ENCODE measurements at regions not wholly inside any gene's neighbourhood (a gene's known extent, or its start where the extent isn't known, plus 50 kb on each side); places are given as distances from the start of the nearest gene placed in this dataset.

DNA sequence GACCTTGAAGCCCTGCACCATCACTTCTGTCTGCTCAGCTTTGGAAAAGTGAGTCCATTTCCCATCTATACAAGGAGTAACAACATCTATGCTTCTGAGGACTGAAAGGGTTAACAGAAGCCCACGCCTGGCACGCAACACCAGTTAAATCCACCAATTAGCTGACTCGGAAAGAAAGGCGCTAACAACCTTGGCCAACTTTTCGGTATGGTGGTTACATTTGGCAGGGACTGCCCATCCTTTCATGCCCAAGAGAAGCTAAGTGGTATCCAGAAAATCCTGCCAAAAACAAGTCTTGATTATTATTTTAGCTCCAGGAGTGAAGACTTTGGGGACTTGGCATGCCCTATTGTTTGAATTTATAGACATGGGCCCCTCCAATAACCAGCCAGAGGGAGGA is 202.3 kb upstream of the RPL38 start:
- no peaks in the 10 kb centered on the region for H3K4me1 ChIP-seq (ENCODE audit: control insufficient read depth, insufficient read depth, low read depth, low read length)
- H3K9me3 ChIP-seq (ENCODE audit: control insufficient read depth, low read length): no peaks in the 10 kb centered on the region
- no peaks in the 10 kb centered on the region for H3K79me1 ChIP-seq (replicated peaks; ENCODE audit: low read length, poor library complexity, severe bottlenecking)
- no peak for DNase-seq
- peaks cover 0 to 78% of the 10 kb centered on the region in 2 experiments for H3K27me3 ChIP-seq (ENCODE audit: control insufficient read depth in 1 of 2, insufficient read depth in 1 of 2, low read length in 2 of 2)
- no peak overlapping the region for H3K4me3 ChIP-seq (ENCODE audit: insufficient read depth in 1 of 2, low read depth in 1 of 2, low read length in 2 of 2)
- H3K36me3 ChIP-seq (ENCODE audit: control insufficient read depth in 1 of 2, insufficient read depth in 2 of 2, low read depth in 1 of 2, low read length in 2 of 2): no peaks in the 10 kb centered on the region
- H3K27ac ChIP-seq (ENCODE audit: low read length, poor library complexity, severe bottlenecking): no peak overlapping the region
- no peak overlapping the region for H2BK120ac ChIP-seq (ENCODE audit: low read depth, low read length)
- no peak overlapping the region for H3K14ac ChIP-seq (ENCODE audit: low read length in 2 of 2)
- no peak overlapping the region for H2BK12ac ChIP-seq (ENCODE audit: low read length in 2 of 2)
- H2BK5ac ChIP-seq (ENCODE audit: low read depth, low read length, poor library complexity, severe bottlenecking): no peak overlapping the region
- H3K4ac ChIP-seq (ENCODE audit: low read depth in 1 of 2, low read length in 2 of 2): no peak overlapping the region
- WGBS: 84% methylated on average over 5 of the region's 5 CpGs
- H3K4me2 ChIP-seq (ENCODE audit: low read length, poor library complexity, severe bottlenecking): no peak overlapping the region
- H3K18ac ChIP-seq (ENCODE audit: low read depth in 1 of 2, low read length in 2 of 2): no peak overlapping the region
- H3K9ac ChIP-seq (ENCODE audit: low read length): no peak overlapping the region
- no peak overlapping the region for H2AFZ ChIP-seq (ENCODE audit: low read depth, low read length)
- H4K8ac ChIP-seq (ENCODE audit: low read length): no peak overlapping the region
- H3K23ac ChIP-seq (ENCODE audit: low read length in 2 of 2): no peak overlapping the region
- H4K91ac ChIP-seq (ENCODE audit: low read length): no peak overlapping the region
- no peak overlapping the region for H2BK15ac ChIP-seq (ENCODE audit: low read depth, poor library complexity, severe bottlenecking)
- H2AK5ac ChIP-seq (ENCODE audit: low read length, severe bottlenecking): no peak overlapping the region

DNA sequence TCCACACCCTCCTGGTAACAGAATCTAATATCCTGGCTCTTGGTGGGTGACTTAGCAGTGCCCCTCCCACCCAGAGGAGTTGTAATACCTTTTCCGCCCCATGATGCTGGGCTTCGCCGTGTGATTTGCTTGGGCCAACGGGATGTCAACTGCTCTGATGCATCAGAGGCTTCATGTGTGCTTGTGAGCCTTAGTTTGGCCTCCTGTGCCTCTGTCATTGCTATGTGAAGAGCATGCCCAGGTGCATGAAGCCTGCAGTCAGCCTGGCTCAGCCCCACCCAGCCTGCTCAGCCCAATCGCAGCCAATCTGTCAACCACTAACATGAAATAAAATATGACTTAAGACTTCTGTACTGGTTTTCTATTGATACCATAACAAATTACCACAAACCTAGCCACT is 201.2 kb upstream of the RPL38 start:
- H3K4me3 ChIP-seq (ENCODE audit: insufficient read depth in 1 of 2, low read depth in 1 of 2, low read length in 2 of 2): no peak overlapping the region
- no peak overlapping the region for H3K9ac ChIP-seq (ENCODE audit: low read length)
- no peak overlapping the region for H4K8ac ChIP-seq (ENCODE audit: low read length)
- H4K91ac ChIP-seq (ENCODE audit: low read length): no peak overlapping the region
- H3K79me1 ChIP-seq (replicated peaks; ENCODE audit: low read length, poor library complexity, severe bottlenecking): no peaks in the 10 kb centered on the region
- no peaks in the 10 kb centered on the region for H3K36me3 ChIP-seq (ENCODE audit: control insufficient read depth in 1 of 2, insufficient read depth in 2 of 2, low read depth in 1 of 2, low read length in 2 of 2)
- H3K27me3 ChIP-seq (ENCODE audit: control insufficient read depth in 1 of 2, insufficient read depth in 1 of 2, low read length in 2 of 2): peaks cover 0 to 74% of the 10 kb centered on the region in 2 experiments
- no peak overlapping the region for H3K4me2 ChIP-seq (ENCODE audit: low read length, poor library complexity, severe bottlenecking)
- H2BK5ac ChIP-seq (ENCODE audit: low read depth, low read length, poor library complexity, severe bottlenecking): no peak overlapping the region
- no peak overlapping the region for H2AFZ ChIP-seq (ENCODE audit: low read depth, low read length)
- H2BK15ac ChIP-seq (ENCODE audit: low read depth, poor library complexity, severe bottlenecking): no peak overlapping the region
- WGBS: 80% methylated on average over 5 of the region's 5 CpGs
- H2AK5ac ChIP-seq (ENCODE audit: low read length, severe bottlenecking): no peak overlapping the region
- DNase-seq: no peak
- H3K18ac ChIP-seq (ENCODE audit: low read depth in 1 of 2, low read length in 2 of 2): no peak overlapping the region
- no peak overlapping the region for H3K14ac ChIP-seq (ENCODE audit: low read length in 2 of 2)
- H3K4ac ChIP-seq (ENCODE audit: low read depth in 1 of 2, low read length in 2 of 2): no peak overlapping the region
- H2BK12ac ChIP-seq (ENCODE audit: low read length in 2 of 2): no peak overlapping the region
- H3K23ac ChIP-seq (ENCODE audit: low read length in 2 of 2): no peak overlapping the region
- H3K4me1 ChIP-seq (ENCODE audit: control insufficient read depth, insufficient read depth, low read depth, low read length): no peaks in the 10 kb centered on the region
- H3K9me3 ChIP-seq (ENCODE audit: control insufficient read depth, low read length): no peaks in the 10 kb centered on the region
- no peak overlapping the region for H3K27ac ChIP-seq (ENCODE audit: low read length, poor library complexity, severe bottlenecking)
- H2BK120ac ChIP-seq (ENCODE audit: low read depth, low read length): no peak overlapping the region

DNA sequence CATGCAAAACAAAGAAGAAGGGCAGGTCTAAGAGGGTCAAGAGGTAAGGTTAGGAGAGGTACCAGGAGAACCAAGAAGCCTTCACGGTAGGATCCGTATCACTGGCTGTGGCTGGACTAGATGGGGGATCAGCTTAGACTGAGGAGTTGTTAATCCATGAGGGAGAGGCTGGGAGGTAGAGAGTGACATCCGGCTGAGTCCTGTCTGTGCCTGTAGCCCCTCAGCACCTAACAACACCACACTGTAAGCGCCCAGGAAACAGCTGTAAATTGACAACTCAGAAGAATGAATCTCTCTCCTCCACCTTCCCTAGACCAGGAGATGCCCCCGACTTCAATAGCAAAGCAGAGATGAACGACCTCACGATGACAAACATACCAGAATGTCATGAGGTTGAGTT is 199.4 kb upstream of the RPL38 start:
- H3K9ac ChIP-seq (ENCODE audit: low read length): no peak overlapping the region
- no peak overlapping the region for H3K27ac ChIP-seq (ENCODE audit: low read length, poor library complexity, severe bottlenecking)

DNA sequence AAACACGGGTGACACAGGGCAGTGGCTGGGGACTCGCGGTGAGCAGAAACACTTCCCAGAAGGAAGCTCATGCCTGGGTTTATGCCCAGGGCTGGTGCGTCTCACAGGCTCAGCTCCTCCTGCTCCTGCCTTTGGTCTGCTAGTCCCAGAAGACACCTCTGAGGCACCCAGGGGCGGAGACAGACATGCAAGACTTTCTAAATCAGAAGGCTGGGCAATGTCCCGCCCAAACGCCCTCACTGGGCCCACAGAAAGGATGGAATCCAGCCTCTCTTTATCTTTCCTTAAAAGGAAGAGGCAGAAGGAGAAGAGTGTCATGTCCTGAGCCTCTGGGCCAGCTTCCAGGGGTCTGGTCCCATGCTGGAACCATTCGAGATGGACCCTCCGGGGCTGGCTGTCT is 197.7 kb upstream of the RPL38 start:
- Histone ChIP-seq H2AK5ac (ENCODE audit: low read length, severe bottlenecking) (no peak overlapping the region), H2AFZ (ENCODE audit: low read depth, low read length) (no peak overlapping the region), H3K23ac (ENCODE audit: low read length in 2 of 2) (no peak overlapping the region), H2BK5ac (ENCODE audit: low read depth, low read length, poor library complexity, severe bottlenecking) (no peak overlapping the region), H4K8ac (ENCODE audit: low read length) (no peak overlapping the region), H2BK12ac (ENCODE audit: low read length in 2 of 2) (no peak overlapping the region), H3K14ac (ENCODE audit: low read length in 2 of 2) (no peak overlapping the region), H3K9me3 (ENCODE audit: control insufficient read depth, low read length) (no peaks in the 10 kb centered on the region), H3K79me1 (replicated peaks; ENCODE audit: low read length, poor library complexity, severe bottlenecking) (no peaks in the 10 kb centered on the region), H3K27me3 (ENCODE audit: control insufficient read depth in 1 of 2, insufficient read depth in 1 of 2, low read length in 2 of 2) (peaks cover 0 to 68% of the 10 kb centered on the region in 2 experiments), H3K4ac (ENCODE audit: low read depth in 1 of 2, low read length in 2 of 2) (no peak overlapping the region), H4K91ac (ENCODE audit: low read length) (no peak overlapping the region), H2BK15ac (ENCODE audit: low read depth, poor library complexity, severe bottlenecking) (no peak overlapping the region), H3K4me1 (ENCODE audit: control insufficient read depth, insufficient read depth, low read depth, low read length) (no peaks in the 10 kb centered on the region), H3K36me3 (ENCODE audit: control insufficient read depth in 1 of 2, insufficient read depth in 2 of 2, low read depth in 1 of 2, low read length in 2 of 2) (no peaks in the 10 kb centered on the region), H3K4me2 (ENCODE audit: low read length, poor library complexity, severe bottlenecking) (no peak overlapping the region), H3K4me3 (ENCODE audit: insufficient read depth in 1 of 2, low read depth in 1 of 2, low read length in 2 of 2) (no peak overlapping the region), H3K9ac (ENCODE audit: low read length) (no peak overlapping the region), H3K27ac (ENCODE audit: low read length, poor library complexity, severe bottlenecking) (no peak overlapping the region), H3K18ac (ENCODE audit: low read depth in 1 of 2, low read length in 2 of 2) (no peak overlapping the region), H2BK120ac (ENCODE audit: low read depth, low read length) (no peak overlapping the region)
- WGBS: 81% methylated on average over 9 of the region's 9 CpGs
- DNase-seq: no peak

More for the DNA sequence above, 199.4 kb upstream of the RPL38 start:
- H2AK5ac ChIP-seq (ENCODE audit: low read length, severe bottlenecking): no peak overlapping the region
- no peak overlapping the region for H3K14ac ChIP-seq (ENCODE audit: low read length in 2 of 2)
- no peak overlapping the region for H2BK5ac ChIP-seq (ENCODE audit: low read depth, low read length, poor library complexity, severe bottlenecking)
- no peak overlapping the region for H4K91ac ChIP-seq (ENCODE audit: low read length)
- DNase-seq: no peak
- no peak overlapping the region for H2BK12ac ChIP-seq (ENCODE audit: low read length in 2 of 2)
- no peak overlapping the region for H2BK15ac ChIP-seq (ENCODE audit: low read depth, poor library complexity, severe bottlenecking)
- H3K4me2 ChIP-seq (ENCODE audit: low read length, poor library complexity, severe bottlenecking): no peak overlapping the region
- no peak overlapping the region for H3K4ac ChIP-seq (ENCODE audit: low read depth in 1 of 2, low read length in 2 of 2)
- H3K18ac ChIP-seq (ENCODE audit: low read depth in 1 of 2, low read length in 2 of 2): no peak overlapping the region
- H3K4me3 ChIP-seq (ENCODE audit: insufficient read depth in 1 of 2, low read depth in 1 of 2, low read length in 2 of 2): no peak overlapping the region
- H2AFZ ChIP-seq (ENCODE audit: low read depth, low read length): no peak overlapping the region
- H4K8ac ChIP-seq (ENCODE audit: low read length): no peak overlapping the region
- no peak overlapping the region for H3K23ac ChIP-seq (ENCODE audit: low read length in 2 of 2)
- WGBS: 79% methylated on average over 7 of the region's 7 CpGs
- H3K36me3 ChIP-seq (ENCODE audit: control insufficient read depth in 1 of 2, insufficient read depth in 2 of 2, low read depth in 1 of 2, low read length in 2 of 2): no peaks in the 10 kb centered on the region
- no peaks in the 10 kb centered on the region for H3K79me1 ChIP-seq (replicated peaks; ENCODE audit: low read length, poor library complexity, severe bottlenecking)
- no peak overlapping the region for H2BK120ac ChIP-seq (ENCODE audit: low read depth, low read length)
- peaks cover 0 to 72% of the 10 kb centered on the region in 2 experiments for H3K27me3 ChIP-seq (ENCODE audit: control insufficient read depth in 1 of 2, insufficient read depth in 1 of 2, low read length in 2 of 2)
- H3K9me3 ChIP-seq (ENCODE audit: control insufficient read depth, low read length): no peaks in the 10 kb centered on the region
- H3K4me1 ChIP-seq (ENCODE audit: control insufficient read depth, insufficient read depth, low read depth, low read length): no peaks in the 10 kb centered on the region

Data from mesenchymal stem cell (in vitro differentiated cells and primary cell).